ENCODE measurements at regions not wholly inside any gene's neighbourhood (a gene's known extent, or its start where the extent isn't known, plus 50 kb on each side); places are given as distances from the start of the nearest gene placed in this dataset.

GRCh38 chr13:39968646-39969475, 313.4 kb downstream of the COG6 start:
- TF ChIP-seq CTCF (conservative IDR thresholded peaks at IDR 0.05), result no peak
- no peak overlapping the region for H3K4me3 Mint-ChIP-seq
- peaks cover 8% of the 10 kb centered on the region for H3K4me1 Mint-ChIP-seq
- no peak overlapping the region for H3K27ac Mint-ChIP-seq (ENCODE audit: unreplicated experiment)
- no peak for DNase-seq (ENCODE audit: low read depth, low spot score)
- peaks cover 8% of the 10 kb centered on the region for H3K9me3 Mint-ChIP-seq
- H3K27me3 Mint-ChIP-seq (ENCODE audit: low read depth), result no peaks in the 10 kb centered on the region
- H3K36me3 Mint-ChIP-seq (ENCODE audit: low read depth), result no peaks in the 10 kb centered on the region

GRCh38 chr13:39970177-39970846, 314.9 kb downstream of the COG6 start:
- no peak for TF ChIP-seq CTCF (conservative IDR thresholded peaks at IDR 0.05)
- Mint-ChIP-seq H3K36me3 (ENCODE audit: low read depth) (no peaks in the 10 kb centered on the region), H3K27me3 (ENCODE audit: low read depth) (no peaks in the 10 kb centered on the region), H3K27ac (ENCODE audit: unreplicated experiment) (peak overlapping the region; percentile 83), H3K9me3 (peaks cover 8% of the 10 kb centered on the region), H3K4me3 (no peak overlapping the region), H3K4me1 (peaks cover 8% of the 10 kb centered on the region)
- no peak for DNase-seq (ENCODE audit: low read depth, low spot score)

GRCh38 chr13:39971526-39971925, 316.1 kb downstream of the COG6 start:
- no peaks in the 10 kb centered on the region for H3K36me3 Mint-ChIP-seq (ENCODE audit: low read depth)
- H3K4me1 Mint-ChIP-seq, result peaks cover 8% of the 10 kb centered on the region
- no peak overlapping the region for H3K4me3 Mint-ChIP-seq
- peaks cover 8% of the 10 kb centered on the region for H3K9me3 Mint-ChIP-seq
- no peak for TF ChIP-seq CTCF (conservative IDR thresholded peaks at IDR 0.05)
- no peaks in the 10 kb centered on the region for H3K27me3 Mint-ChIP-seq (ENCODE audit: low read depth)
- H3K27ac Mint-ChIP-seq (ENCODE audit: unreplicated experiment), result no peak overlapping the region
- DNase-seq (ENCODE audit: low read depth, low spot score), result no peak

GRCh38 chr13:39976481-39976880, 321.0 kb downstream of the COG6 start:
- DNase-seq (ENCODE audit: low read depth, low spot score), result no peak
- no peak for TF ChIP-seq CTCF (conservative IDR thresholded peaks at IDR 0.05)
- Mint-ChIP-seq H3K27ac (ENCODE audit: unreplicated experiment) (no peak overlapping the region), H3K4me1 (no peaks in the 10 kb centered on the region), H3K9me3 (peaks cover 3% of the 10 kb centered on the region), H3K27me3 (ENCODE audit: low read depth) (no peaks in the 10 kb centered on the region), H3K4me3 (no peak overlapping the region), H3K36me3 (ENCODE audit: low read depth) (no peaks in the 10 kb centered on the region)

GRCh38 chr13:39981056-39981455, 325.6 kb downstream of the COG6 start:
- H3K36me3 Mint-ChIP-seq (ENCODE audit: low read depth), result peaks cover 4% of the 10 kb centered on the region
- peaks cover 5% of the 10 kb centered on the region for H3K4me1 Mint-ChIP-seq
- H3K4me3 Mint-ChIP-seq, result no peak overlapping the region
- no peaks in the 10 kb centered on the region for H3K27me3 Mint-ChIP-seq (ENCODE audit: low read depth)
- H3K9me3 Mint-ChIP-seq, result peaks cover 4% of the 10 kb centered on the region
- no peak overlapping the region for H3K27ac Mint-ChIP-seq (ENCODE audit: unreplicated experiment)
- no peak for TF ChIP-seq CTCF (conservative IDR thresholded peaks at IDR 0.05)
- DNase-seq (ENCODE audit: low read depth, low spot score), result no peak

Measured in neural crest cell (in vitro differentiated cells).